GM12878 (cell line): ENCODE measurements at regions not wholly inside any gene's neighbourhood (a gene's known extent, or its start where the extent isn't known, plus 50 kb on each side); places are given as distances from the start of the nearest gene placed in this dataset.

Experiments used
- CEBPB ChIP-seq, 2 experiments: fragments of 150-350 bp in 1 of 2; IDR thresholded peaks; 2 replicates each; pipeline ENCODE4 v1.6.1; 2012 to 2014; ENCODE audit warnings: low read depth in 2 of 2, low read length in 2 of 2, borderline replicate concordance in 1 of 2, inconsistent platforms in 1 of 2
- NFYA ChIP-seq: IDR thresholded peaks from 2 replicates; pipeline ENCODE4 v1.6.1; 2011; ENCODE audit warnings: low read depth, mild to moderate bottlenecking, low read length, improper control_type of control experiment, borderline replicate concordance
- POLR2A ChIP-seq: IDR thresholded peaks from 2 replicates; pipeline ENCODE4 v1.6.1; 2011; ENCODE audit warnings: low read depth, mild to moderate bottlenecking, low read length
- RFX5 ChIP-seq: IDR thresholded peaks from 2 replicates; pipeline ENCODE4 v1.6.1; 2011; ENCODE audit warnings: low read depth, low read length, improper control_type of control experiment
- SIX5 ChIP-seq: IDR thresholded peaks from 2 replicates; pipeline ENCODE4 v1.6.1; 2011; ENCODE audit warnings: mild to moderate bottlenecking, low read depth, low read length, moderate library complexity; ENCODE audit not compliant: severe bottlenecking
- TBL1XR1 ChIP-seq: IDR thresholded peaks from 2 replicates; pipeline ENCODE4 v1.6.1; 2012; ENCODE audit warnings: low read depth, low read length, improper control_type of control experiment
- ZNF274 ChIP-seq: IDR thresholded peaks from one replicate; pipeline ENCODE4 v1.8.0; 2011; ENCODE audit not compliant: insufficient read length, insufficient read depth
- TF ChIP-seq, protein P1 (sequence below), 3 experiments: IDR thresholded peaks in 2 of 3; conservative IDR thresholded peaks in 1 of 3; 2 replicates each; pipeline ENCODE4 v1.5.1; 2011; ENCODE audit warnings: low read depth in 3 of 3, low read length in 3 of 3, mild to moderate bottlenecking in 3 of 3, control low read depth in 2 of 3, moderate library complexity in 2 of 3, inconsistent platforms in 1 of 3, mixed read lengths in 1 of 3; ENCODE audit not compliant: control insufficient read depth in 2 of 3, insufficient read depth in 1 of 3; ENCODE audit errors: extremely low read depth in 1 of 3
- TF ChIP-seq, protein P2 (sequence below): IDR thresholded peaks from 2 replicates; pipeline ENCODE4 v1.6.1; 2011; ENCODE audit warnings: mild to moderate bottlenecking, low read depth, low read length, moderate library complexity; ENCODE audit not compliant: insufficient replicate concordance

GRCh38 chr5:71836559-71837112 is 117.6 kb downstream of the CARTPT start:
- TF ChIP-seq SIX5: no peak
- TF ChIP-seq POLR2A: no peak
- TF ChIP-seq, protein P1, sequence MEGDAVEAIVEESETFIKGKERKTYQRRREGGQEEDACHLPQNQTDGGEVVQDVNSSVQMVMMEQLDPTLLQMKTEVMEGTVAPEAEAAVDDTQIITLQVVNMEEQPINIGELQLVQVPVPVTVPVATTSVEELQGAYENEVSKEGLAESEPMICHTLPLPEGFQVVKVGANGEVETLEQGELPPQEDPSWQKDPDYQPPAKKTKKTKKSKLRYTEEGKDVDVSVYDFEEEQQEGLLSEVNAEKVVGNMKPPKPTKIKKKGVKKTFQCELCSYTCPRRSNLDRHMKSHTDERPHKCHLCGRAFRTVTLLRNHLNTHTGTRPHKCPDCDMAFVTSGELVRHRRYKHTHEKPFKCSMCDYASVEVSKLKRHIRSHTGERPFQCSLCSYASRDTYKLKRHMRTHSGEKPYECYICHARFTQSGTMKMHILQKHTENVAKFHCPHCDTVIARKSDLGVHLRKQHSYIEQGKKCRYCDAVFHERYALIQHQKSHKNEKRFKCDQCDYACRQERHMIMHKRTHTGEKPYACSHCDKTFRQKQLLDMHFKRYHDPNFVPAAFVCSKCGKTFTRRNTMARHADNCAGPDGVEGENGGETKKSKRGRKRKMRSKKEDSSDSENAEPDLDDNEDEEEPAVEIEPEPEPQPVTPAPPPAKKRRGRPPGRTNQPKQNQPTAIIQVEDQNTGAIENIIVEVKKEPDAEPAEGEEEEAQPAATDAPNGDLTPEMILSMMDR (IDR thresholded peaks at IDR 0.05 in 2 of 3, conservative IDR thresholded peaks at IDR 0.05 in 1 of 3; ENCODE audit: control insufficient read depth in 2 of 3, extremely low read depth in 1 of 3, insufficient read depth in 1 of 3, low read depth in 3 of 3, low read length in 3 of 3): no peak
- TF ChIP-seq CEBPB (IDR thresholded peaks at IDR 0.05; ENCODE audit: borderline replicate concordance in 1 of 2, low read depth in 2 of 2, low read length in 2 of 2): no peak
- TF ChIP-seq RFX5: no peak
- TF ChIP-seq, protein P2, sequence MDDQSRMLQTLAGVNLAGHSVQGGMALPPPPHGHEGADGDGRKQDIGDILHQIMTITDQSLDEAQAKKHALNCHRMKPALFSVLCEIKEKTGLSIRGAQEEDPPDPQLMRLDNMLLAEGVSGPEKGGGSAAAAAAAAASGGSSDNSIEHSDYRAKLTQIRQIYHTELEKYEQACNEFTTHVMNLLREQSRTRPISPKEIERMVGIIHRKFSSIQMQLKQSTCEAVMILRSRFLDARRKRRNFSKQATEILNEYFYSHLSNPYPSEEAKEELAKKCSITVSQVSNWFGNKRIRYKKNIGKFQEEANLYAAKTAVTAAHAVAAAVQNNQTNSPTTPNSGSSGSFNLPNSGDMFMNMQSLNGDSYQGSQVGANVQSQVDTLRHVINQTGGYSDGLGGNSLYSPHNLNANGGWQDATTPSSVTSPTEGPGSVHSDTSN: no peak
- TF ChIP-seq ZNF274: no peak
- TF ChIP-seq NFYA: no peak
- no peak for TF ChIP-seq TBL1XR1
